Inflammatory macrophage treated with lipopolysaccharide for 4 hours (primary cell): ENCODE measurements at regions not wholly inside any gene's neighbourhood (a gene's known extent, or its start where the extent isn't known, plus 50 kb on each side); places are given as distances from the start of the nearest gene placed in this dataset.

Experiments
- DNase-seq: peaks from one replicate; pipeline ENCODE4 v3.0.0-alpha.2; 2020

GRCh38 chr15:62475591-62475990 is 310.5 kb upstream of the C2CD4B start:
- no peak for DNase-seq

GRCh38 chr15:62476163-62476562 is 311.1 kb upstream of the C2CD4B start:
- no peak for DNase-seq

GRCh38 chr15:62477929-62478328 is 312.8 kb upstream of the C2CD4B start:
- DNase-seq, result no peak

GRCh38 chr15:62482785-62483429 is 317.8 kb upstream of the C2CD4B start:
- peak; percentile 63 for DNase-seq

- no peak for DNase-seq
Measured at GRCh38 chr15:62483814-62484213, 318.7 kb upstream of the C2CD4B start.

GRCh38 chr15:62485170-62485720 is 320.2 kb upstream of the C2CD4B start:
- DNase-seq, result no peak

GRCh38 chr15:62486041-62486440 is 321.0 kb upstream of the C2CD4B start:
- no peak for DNase-seq

- no peak for DNase-seq
Measured at GRCh38 chr15:62488387-62488786, 323.3 kb upstream of the C2CD4B start.

- DNase-seq, result no peak
Measured at GRCh38 chr15:62491642-62492041, 326.6 kb upstream of the C2CD4B start.

- no peak for DNase-seq
Measured at GRCh38 chr15:62492900-62493299, 327.8 kb upstream of the C2CD4B start.

GRCh38 chr15:62494197-62494596 is 329.1 kb upstream of the C2CD4B start:
- no peak for DNase-seq

- DNase-seq, result no peak
Measured at GRCh38 chr15:62495670-62496614, 330.9 kb upstream of the C2CD4B start.

- DNase-seq, result no peak
Measured at GRCh38 chr15:62497356-62497755, 332.3 kb upstream of the C2CD4B start.

- DNase-seq, result no peak
Measured at GRCh38 chr15:62498278-62498677, 333.2 kb upstream of the C2CD4B start.

GRCh38 chr15:62498712-62499111 is 333.6 kb upstream of the C2CD4B start:
- no peak for DNase-seq

GRCh38 chr15:62500325-62500724 is 335.2 kb upstream of the C2CD4B start:
- DNase-seq, result no peak

- DNase-seq, result no peak
Measured at GRCh38 chr15:62502451-62502850, 337.4 kb upstream of the C2CD4B start.

GRCh38 chr15:62503451-62503850 is 338.4 kb upstream of the C2CD4B start:
- no peak for DNase-seq

- DNase-seq, result no peak
Measured at GRCh38 chr15:62505762-62506161, 340.7 kb upstream of the C2CD4B start.

- DNase-seq, result no peak
Measured at GRCh38 chr15:62506217-62506805, 341.2 kb upstream of the C2CD4B start.

GRCh38 chr15:62509395-62509958 is 344.4 kb upstream of the C2CD4B start:
- DNase-seq, result no peak

GRCh38 chr15:62510791-62511190 is 345.7 kb upstream of the C2CD4B start:
- no peak for DNase-seq

- DNase-seq, result no peak
Measured at GRCh38 chr15:62512904-62513303, 347.8 kb upstream of the C2CD4B start.
